ENCODE measurements at regions not wholly inside any gene's neighbourhood (a gene's known extent, or its start where the extent isn't known, plus 50 kb on each side); places are given as distances from the start of the nearest gene placed in this dataset.

DNA sequence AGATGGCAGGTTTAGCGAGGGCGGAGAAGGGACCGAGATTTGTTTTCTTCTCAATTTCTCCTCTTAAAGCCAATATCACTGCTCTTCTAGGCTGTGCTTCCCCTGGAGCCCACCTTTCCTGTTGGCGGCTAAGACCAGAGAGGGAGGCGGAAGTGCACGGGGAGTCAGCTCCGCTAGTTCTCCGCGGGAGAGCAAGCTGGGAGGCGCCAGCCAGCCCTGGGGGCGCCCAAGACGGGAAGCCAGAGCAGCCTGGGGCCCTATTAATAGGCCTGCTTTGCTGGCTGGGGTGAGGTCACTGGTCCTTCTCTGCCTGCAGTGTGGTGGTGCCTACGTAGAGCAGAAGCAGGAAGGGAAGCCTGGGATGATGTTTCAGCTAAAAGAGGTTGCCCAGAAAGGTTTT lies 61.6 kb downstream of the LSM5 start:
- TF ChIP-seq, protein P1, sequence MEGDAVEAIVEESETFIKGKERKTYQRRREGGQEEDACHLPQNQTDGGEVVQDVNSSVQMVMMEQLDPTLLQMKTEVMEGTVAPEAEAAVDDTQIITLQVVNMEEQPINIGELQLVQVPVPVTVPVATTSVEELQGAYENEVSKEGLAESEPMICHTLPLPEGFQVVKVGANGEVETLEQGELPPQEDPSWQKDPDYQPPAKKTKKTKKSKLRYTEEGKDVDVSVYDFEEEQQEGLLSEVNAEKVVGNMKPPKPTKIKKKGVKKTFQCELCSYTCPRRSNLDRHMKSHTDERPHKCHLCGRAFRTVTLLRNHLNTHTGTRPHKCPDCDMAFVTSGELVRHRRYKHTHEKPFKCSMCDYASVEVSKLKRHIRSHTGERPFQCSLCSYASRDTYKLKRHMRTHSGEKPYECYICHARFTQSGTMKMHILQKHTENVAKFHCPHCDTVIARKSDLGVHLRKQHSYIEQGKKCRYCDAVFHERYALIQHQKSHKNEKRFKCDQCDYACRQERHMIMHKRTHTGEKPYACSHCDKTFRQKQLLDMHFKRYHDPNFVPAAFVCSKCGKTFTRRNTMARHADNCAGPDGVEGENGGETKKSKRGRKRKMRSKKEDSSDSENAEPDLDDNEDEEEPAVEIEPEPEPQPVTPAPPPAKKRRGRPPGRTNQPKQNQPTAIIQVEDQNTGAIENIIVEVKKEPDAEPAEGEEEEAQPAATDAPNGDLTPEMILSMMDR (IDR thresholded peaks at IDR 0.05) = no peak
- DNase-seq (ENCODE audit: low spot score) (no peak), ATAC-seq (ENCODE audit: low FRiP score) (no peak)

DNA sequence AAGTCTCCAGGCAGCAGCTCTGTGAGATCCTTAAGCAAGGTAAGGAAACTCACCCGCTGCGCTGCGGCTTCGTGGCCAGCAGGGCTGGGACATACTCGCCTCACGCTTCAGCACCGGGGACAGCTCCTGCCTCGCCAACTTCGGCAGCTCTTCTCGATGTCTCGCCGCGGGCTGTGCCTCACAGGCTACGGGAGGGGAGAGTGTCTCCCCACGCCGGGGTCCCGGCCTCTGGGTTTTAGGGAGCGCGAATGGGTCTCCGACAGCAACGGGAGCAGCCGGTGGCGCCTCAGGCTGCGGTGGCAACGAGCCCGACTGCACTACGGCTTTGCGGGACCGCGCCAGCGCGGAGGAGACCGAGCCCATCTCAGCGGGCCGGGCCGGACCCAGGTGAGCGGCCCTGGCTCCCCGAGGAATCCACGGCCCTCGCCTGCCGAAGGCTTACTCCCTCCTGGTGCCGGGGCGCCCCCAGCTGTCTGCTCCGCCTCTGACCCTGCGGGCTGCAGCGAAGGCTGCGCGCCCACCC lies 62.4 kb downstream of the LSM5 start:
- DNase-seq (ENCODE audit: low spot score) (no peak), ATAC-seq (ENCODE audit: low FRiP score) (no peak)
- TF ChIP-seq, protein P1 (IDR thresholded peaks at IDR 0.05) = no peak

DNA sequence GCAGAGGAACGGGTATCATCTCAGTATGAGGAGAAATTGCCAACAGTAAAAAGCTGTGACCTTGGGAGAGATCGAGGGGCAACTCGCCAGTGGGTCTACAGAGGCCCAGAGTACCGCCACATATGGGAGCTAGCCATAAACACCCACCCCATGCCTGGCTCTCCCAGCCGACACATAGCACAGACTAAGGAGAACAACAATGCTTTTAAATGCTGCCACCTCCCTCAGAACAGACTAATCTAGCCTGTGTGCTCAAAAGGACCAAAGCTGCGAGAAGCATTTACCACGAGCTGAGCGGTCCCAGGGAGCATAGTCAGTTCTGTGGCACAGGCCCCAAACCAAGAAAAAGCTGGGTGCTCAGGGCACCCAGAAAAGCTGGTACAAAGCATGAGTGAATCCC lies 73.3 kb downstream of the LSM5 start:
- ATAC-seq (ENCODE audit: low FRiP score) (no peak), DNase-seq (ENCODE audit: low spot score) (no peak)
- TF ChIP-seq, protein P1 (IDR thresholded peaks at IDR 0.05) = no peak

DNA sequence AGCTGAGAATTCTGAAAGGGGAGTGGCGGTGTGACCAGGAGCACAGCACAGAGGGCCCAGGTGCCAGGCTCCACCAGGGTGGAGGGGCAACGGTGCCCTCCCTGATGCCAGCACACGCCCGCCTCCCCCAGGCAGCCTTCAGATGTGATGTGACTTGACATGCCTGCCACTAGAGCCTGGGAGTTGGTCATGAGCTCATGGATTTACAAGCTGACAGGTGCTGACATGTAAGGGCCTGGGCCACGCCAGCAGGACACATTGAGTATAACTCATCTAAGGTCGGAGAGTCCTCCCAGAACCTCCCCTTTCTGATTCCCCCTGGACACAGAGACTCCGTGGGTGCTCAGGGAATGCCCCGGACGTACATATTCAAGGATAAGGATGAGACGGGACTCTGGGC lies 74.2 kb downstream of the LSM5 start:
- ATAC-seq (ENCODE audit: low FRiP score) (no peak), DNase-seq (ENCODE audit: low spot score) (no peak)
- TF ChIP-seq, protein P1 (IDR thresholded peaks at IDR 0.05) = no peak

DNA sequence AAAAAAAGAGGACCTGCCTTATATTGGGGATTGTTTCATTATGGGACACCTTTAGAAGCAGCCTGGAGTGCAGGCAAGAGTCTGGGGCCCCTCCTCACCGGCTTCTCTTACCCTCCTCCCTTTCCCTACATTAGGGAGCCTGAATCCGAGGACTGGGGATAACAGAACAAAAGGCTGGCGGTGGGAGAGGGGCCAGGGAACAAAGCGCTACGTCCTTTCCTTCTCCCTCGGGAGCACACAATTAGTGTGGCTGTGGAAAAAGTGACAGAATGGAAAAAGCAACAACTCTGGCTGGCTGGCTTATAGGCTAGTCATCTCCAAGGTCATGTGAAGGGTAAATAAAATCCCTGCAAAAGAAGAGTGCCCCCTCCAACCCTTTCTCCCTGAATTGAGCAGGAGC lies 74.7 kb downstream of the LSM5 start:
- TF ChIP-seq, protein P1 (IDR thresholded peaks at IDR 0.05) = no peak
- DNase-seq (ENCODE audit: low spot score) = no peak
- no peak for ATAC-seq (ENCODE audit: low FRiP score)

DNA sequence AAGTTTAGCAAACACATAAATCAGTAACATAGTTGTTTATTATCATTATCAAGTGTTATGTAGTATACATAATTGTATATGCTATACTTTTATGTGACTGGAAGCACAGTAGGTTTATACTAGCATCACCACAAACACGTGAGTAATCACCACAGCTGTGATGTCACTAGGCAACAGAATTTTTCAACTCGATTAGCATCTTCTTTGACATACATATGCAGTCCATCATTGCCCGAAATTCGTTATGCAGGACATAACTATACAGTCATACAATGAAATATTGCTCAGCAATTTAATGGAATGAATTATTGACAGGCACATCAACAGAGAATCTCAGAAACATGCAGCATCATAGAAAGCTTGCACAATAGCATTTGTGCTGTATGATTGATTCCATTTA lies 77.7 kb downstream of the LSM5 start:
- no peak for DNase-seq (ENCODE audit: low spot score)
- TF ChIP-seq, protein P1 (IDR thresholded peaks at IDR 0.05) = no peak
- no peak for ATAC-seq (ENCODE audit: low FRiP score)

DNA sequence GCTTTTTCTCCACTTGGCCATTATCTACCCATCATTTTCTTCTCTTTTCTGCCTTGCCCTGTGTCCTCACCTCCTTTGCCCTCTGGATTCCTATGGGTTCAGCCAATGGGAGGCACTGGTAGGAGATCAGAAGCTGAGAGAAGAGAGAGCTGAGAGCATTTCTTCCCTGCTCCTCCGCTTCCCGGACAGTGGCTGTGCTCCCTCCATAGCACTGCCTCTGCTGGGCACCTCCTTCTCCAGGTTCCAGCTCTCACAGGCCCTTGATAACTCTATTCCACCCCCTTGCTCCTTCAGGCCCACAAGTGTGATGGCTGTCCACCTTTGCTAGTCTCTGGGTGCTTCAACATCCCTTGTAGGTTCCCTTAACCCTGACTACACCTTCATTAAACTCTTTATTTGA lies 79.6 kb downstream of the LSM5 start:
- ATAC-seq (ENCODE audit: low FRiP score) = no peak
- DNase-seq (ENCODE audit: low spot score) = no peak
- TF ChIP-seq, protein P1 (IDR thresholded peaks at IDR 0.05) = no peak

Measured in omental fat pad (tissue), 3 donors.